NCI-H345 treated with DMSO at 0.1 percent for 48 hours (cell line): ENCODE measurements at regions not wholly inside any gene's neighbourhood (a gene's known extent, or its start where the extent isn't known, plus 50 kb on each side); places are given as distances from the start of the nearest gene placed in this dataset.
"Not testable (repeated sequence)": the region's sequence is repeated elsewhere in the genome, so short reads cannot be mapped to it uniquely, and the experiment has no call there.

ENCODE experiments used
- DNase-seq: peaks from one replicate; lab custom pipeline; 2025; ENCODE audit not compliant: unreplicated experiment; lab: John Stamatoyannopoulos, UW

GRCh38 chr11:81220146-81220895 lies 1513.3 kb downstream of the FAM181B start:
- DNase-seq: no peak

- no peak for DNase-seq
Observed at GRCh38 chr11:81219661-81220060, 1514.0 kb downstream of the FAM181B start.

- DNase-seq: no peak
Observed at GRCh38 chr11:81218440-81218839, 1515.2 kb downstream of the FAM181B start.

- DNase-seq: no peak
Observed at GRCh38 chr11:81211050-81211449, 1522.6 kb downstream of the FAM181B start.

- DNase-seq: no peak
Observed at GRCh38 chr11:81207421-81208054, 1526.1 kb downstream of the FAM181B start.

- no peak for DNase-seq
Observed at GRCh38 chr11:81203876-81204275, 1529.8 kb downstream of the FAM181B start.

- no peak for DNase-seq
Observed at GRCh38 chr11:81197396-81197795, 1536.3 kb downstream of the FAM181B start.

- DNase-seq: no peak
Observed at GRCh38 chr11:81192516-81192915, 1541.1 kb downstream of the FAM181B start.

GRCh38 chr11:81190546-81190945 lies 1543.1 kb downstream of the FAM181B start:
- no peak for DNase-seq

GRCh38 chr11:81187033-81187432 lies 1546.6 kb downstream of the FAM181B start:
- DNase-seq: not testable (repeated sequence)

- no peak for DNase-seq
Observed at GRCh38 chr11:81174646-81175330, 1558.9 kb downstream of the FAM181B start.

- DNase-seq: no peak
Observed at GRCh38 chr11:81165164-81165563, 1568.5 kb downstream of the FAM181B start.

GRCh38 chr11:81159900-81160299 lies 1573.8 kb downstream of the FAM181B start:
- DNase-seq: no peak

- no peak for DNase-seq
Observed at GRCh38 chr11:81135570-81135969, 1598.1 kb downstream of the FAM181B start.

GRCh38 chr11:81129618-81130017 lies 1604.0 kb downstream of the FAM181B start:
- DNase-seq: no peak

- no peak for DNase-seq
Observed at GRCh38 chr11:81112718-81113117, 1620.9 kb downstream of the FAM181B start.

GRCh38 chr11:81104051-81104450 lies 1629.6 kb downstream of the FAM181B start:
- no peak for DNase-seq

GRCh38 chr11:81098471-81098870 lies 1635.2 kb downstream of the FAM181B start:
- no peak for DNase-seq

- DNase-seq: no peak
Observed at GRCh38 chr11:81092522-81092921, 1641.1 kb downstream of the FAM181B start.

GRCh38 chr11:81089242-81089641 lies 1644.4 kb downstream of the FAM181B start:
- no peak for DNase-seq

- no peak for DNase-seq
Observed at GRCh38 chr11:81080476-81080875, 1639.6 kb upstream of the TENM4 start.

GRCh38 chr11:81072273-81072672 lies 1631.4 kb upstream of the TENM4 start:
- DNase-seq: no peak
